Kidney tubule cell (primary cell): ENCODE measurements at regions not wholly inside any gene's neighbourhood (a gene's known extent, or its start where the extent isn't known, plus 50 kb on each side); places are given as distances from the start of the nearest gene placed in this dataset.

Experiments used
- DNase-seq: peaks from one replicate; pipeline ENCODE4 v3.0.0-alpha.2; 2018; ENCODE audit warnings: low spot score

- DNase-seq, result no peak
These were observed 348.3 kb downstream of the CYRIA start for GRCh38 chr2:16317211-16317830.

- no peak for DNase-seq
These were observed 349.0 kb downstream of the CYRIA start for GRCh38 chr2:16316456-16317210.

GRCh38 chr2:16315908-16316307 lies 349.7 kb downstream of the CYRIA start:
- DNase-seq, result no peak

- DNase-seq, result no peak
These were observed 350.2 kb downstream of the CYRIA start for GRCh38 chr2:16315458-16315835.

- no peak for DNase-seq
These were observed 350.8 kb downstream of the CYRIA start for GRCh38 chr2:16314691-16315457.

DNA sequence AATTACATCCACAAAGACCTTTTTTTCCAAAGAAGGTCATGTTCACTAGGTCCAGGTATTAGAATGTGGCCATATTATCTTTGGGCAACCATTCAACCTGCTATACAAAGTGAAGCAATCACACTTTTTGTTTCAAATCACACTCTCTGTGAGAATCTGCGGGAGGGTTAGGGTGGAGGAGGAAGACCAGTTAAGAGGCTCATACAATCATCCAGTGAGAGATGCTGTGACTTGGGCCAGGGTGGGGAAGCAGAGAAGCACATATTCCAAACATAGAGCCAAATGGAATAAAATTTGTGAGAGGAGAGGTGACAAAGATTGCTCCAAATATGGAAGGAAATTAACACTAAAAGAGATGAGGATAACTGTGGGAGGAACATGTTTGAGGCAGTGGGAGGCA lies 351.6 kb downstream of the CYRIA start:
- no peak for DNase-seq

DNA sequence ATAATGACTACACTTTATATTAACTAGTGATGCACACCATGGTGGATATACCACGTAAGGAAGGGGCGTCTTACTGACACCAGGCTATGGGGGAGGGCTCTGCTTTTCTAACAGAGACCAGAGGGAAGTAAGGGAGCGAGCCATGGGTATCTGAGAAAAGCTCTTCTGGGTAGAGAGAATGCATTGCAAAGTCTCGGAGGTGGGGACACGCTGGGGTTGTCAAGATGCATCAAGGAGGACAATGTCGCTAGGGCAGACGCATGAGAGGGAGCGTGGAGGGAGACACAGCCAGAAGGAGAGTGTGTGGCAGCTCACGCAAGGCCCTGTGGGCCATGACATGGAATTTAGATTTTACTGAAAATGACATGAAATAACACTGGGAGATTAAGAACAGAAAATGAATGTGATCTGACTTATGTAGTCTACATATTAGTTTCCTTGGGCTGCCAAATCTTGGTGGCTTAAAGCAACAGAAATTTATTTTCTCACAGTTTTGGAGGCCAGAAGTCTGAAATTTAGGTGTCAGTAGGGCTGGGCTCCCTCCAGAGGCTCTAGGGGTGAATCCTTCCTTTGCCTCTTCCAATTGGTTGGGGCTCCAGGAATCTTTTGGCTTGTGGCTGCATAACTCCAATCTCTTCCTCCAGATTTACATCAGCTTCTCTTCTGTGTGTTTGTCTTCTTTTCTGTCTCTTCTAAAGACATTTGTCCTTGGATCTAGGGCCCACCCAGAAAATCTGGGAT lies 352.2 kb downstream of the CYRIA start:
- no peak for DNase-seq

DNA sequence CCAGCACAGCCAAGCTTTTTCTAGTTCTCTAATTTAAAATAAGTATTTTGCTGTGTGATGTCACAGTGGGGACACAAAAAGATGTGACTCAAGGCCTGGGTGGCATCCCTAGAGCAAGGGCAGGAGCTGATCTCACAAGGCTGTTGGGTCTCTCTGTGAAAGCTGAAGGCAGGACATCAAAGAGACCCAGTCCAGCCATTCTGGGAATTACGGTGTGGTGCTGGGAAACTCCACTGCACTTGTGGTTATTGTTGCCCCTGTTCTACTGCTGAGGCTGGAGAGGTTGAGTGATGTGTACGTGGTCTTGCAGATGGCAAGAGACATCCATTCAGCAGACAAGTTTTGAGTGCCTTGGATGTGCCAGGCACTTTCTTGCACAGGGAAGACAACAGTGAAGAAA lies 352.9 kb downstream of the CYRIA start:
- no peak for DNase-seq

GRCh38 chr2:16311521-16312440 lies 353.9 kb downstream of the CYRIA start:
- no peak for DNase-seq

DNA sequence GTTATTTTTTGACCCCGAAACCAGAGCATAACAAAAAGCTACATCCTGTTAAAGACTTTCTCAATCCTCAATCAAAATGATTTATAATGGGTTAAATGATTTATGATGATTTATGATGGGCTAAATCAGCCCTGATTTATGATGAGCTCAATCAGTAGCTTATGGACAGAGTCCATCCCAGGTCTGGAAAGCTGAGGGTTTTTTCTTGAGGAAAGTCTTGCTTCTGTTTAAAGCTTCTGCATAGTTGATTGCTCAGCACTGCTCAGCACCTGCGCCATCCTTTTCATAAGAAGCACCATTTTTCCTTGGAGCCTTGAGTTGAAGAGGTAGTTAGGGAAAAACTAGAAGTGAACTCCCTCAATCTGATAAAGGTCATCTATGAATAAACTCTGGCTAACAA lies 356.8 kb downstream of the CYRIA start:
- DNase-seq, result no peak

- DNase-seq, result no peak
These were observed 360.6 kb downstream of the CYRIA start for GRCh38 chr2:16304876-16305590.

- DNase-seq, result no peak
These were observed 361.9 kb downstream of the CYRIA start for GRCh38 chr2:16303761-16304160.

GRCh38 chr2:16303273-16303577 lies 362.4 kb downstream of the CYRIA start:
- DNase-seq, result no peak

- DNase-seq, result no peak
These were observed 362.3 kb downstream of the MYCN start for GRCh38 chr2:16302431-16303272.

GRCh38 chr2:16301961-16302360 lies 361.6 kb downstream of the MYCN start:
- DNase-seq, result no peak

DNA sequence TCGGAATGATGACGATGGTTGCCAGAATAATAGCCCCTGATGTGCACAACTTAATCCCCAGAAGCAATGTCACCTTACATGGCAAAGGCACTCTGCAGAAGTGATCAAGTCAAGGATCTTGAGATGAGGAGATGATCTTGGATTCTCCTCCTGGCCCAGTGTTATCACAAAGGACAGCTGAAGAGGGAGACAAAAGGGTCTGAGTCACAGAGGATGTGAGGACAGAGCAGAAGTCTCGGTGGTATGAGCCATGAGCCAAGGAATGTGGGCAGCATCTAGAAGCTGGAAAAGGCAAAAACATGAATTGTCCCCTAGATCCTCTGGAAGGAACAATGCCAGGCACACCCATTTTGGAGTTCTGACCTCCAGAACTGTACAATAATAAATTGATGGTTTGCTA lies 358.5 kb downstream of the MYCN start:
- no peak for DNase-seq

DNA sequence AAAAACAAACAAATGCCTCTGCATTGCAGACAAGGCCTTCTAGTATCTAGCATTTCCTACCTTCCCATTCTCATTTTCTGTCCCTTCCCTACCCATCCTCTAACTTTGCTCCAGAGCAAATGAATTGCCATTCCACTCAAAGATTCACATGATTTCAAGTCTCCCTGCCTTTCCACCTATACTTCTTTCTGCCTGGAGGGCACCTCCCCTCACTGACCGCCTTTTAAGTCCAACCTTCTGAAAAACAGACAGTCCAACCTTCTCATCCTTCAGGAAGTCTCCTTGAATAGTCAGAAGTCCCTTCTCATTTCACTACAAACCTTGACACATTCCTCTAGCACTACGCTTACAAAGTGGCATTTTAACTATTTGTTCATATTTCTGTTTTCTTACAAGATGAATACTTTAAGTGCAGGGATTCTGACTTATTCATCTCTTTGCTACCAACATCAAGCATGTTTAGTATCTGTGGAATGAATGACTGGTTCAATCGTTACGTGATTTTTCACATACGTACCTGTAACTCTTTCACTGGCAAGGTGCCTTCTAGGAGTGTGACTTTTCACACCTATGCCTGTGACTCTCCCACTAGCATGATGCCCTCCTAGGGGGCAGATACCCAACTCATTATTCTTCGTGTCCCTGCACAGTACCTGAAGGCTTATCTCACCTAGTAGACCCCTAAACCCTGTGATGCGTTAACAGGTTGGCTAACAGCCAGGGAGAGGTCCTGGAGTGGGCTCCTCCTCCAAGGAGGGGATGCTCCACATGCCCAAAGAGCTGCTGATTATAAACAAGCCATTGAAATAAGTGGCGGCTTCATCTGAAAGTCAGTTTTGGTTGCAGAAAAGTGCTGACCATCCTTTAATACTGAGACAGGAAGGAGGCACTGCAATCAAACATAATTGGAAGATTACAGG lies 356.2 kb downstream of the MYCN start:
- no peak for DNase-seq

GRCh38 chr2:16296038-16296290 lies 355.6 kb downstream of the MYCN start:
- no peak for DNase-seq

DNA sequence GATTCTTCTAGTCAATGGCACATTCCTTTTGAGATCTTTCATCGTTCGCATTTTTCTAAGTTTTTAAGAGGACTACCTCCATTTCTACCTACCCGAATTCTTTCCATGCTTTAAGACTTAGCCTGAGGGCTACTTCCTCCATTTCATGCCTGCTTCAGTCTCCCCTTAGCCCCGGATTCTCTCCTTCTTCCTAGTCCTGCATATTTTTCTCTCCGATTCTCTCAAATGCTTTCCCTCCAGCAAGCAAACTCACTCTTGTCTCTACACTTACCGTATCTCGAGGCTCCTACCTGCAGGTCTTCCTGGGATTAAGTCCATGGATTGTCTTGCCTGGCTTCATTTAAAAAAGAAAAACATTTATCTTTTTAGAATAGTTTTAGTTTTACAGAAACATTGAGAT lies 354.4 kb downstream of the MYCN start:
- no peak for DNase-seq
